ENCODE measurements at regions not wholly inside any gene's neighbourhood (a gene's known extent, or its start where the extent isn't known, plus 50 kb on each side); places are given as distances from the start of the nearest gene placed in this dataset.

DNA sequence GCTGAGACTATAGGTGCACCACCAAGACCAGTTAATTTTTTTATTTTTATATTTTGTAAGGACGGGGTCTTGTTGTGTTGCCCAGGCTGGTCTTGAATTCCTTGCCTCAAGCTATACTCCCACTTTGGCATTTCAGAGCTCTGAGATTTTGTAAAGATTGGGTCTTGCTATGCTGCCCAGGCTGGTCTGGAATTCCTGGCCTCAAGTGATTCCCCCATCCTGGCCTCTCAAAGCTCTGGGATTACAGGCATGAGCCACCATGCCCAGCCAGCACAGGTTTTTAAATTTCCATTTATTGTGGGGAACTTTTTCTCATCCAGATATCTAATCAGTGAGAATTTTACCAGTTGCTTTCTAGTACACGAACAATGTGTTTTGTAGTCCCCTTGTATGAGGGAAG, 156.1 kb upstream of the VLDLR start:
- TF ChIP-seq CTCF (IDR thresholded peaks at IDR 0.05; ENCODE audit: low read depth, low read length) (no peak), EZH2phosphoT487 (IDR thresholded peaks at IDR 0.05; ENCODE audit: low read depth) (no peak)

All from OCI-LY3 (cell line).